SK-N-SH treated with all-trans-retinoic acid at 6 μM for 48 hours (cell line): ENCODE measurements at regions not wholly inside any gene's neighbourhood (a gene's known extent, or its start where the extent isn't known, plus 50 kb on each side); places are given as distances from the start of the nearest gene placed in this dataset.

ENCODE experiments used
- CREB5 ChIP-seq: fragments of 250-450 bp; sonication (Bioruptor Pico); IDR thresholded peaks from 2 replicates; pipeline ENCODE4 v1.5.1; 2020; ENCODE audit warnings: low read depth, mild to moderate bottlenecking, moderate library complexity
- OSR1 ChIP-seq: fragments of 250-450 bp; sonication (Bioruptor Pico); IDR thresholded peaks from 2 replicates; pipeline ENCODE4 v1.8.0; 2022; ENCODE audit warnings: moderate library complexity, mild to moderate bottlenecking, inconsistent platforms
- PATZ1 ChIP-seq: fragments of 250-450 bp; sonication (Bioruptor Pico); IDR thresholded peaks from 2 replicates; pipeline ENCODE4 v1.8.0; 2020; ENCODE audit warnings: mild to moderate bottlenecking, moderate library complexity, borderline replicate concordance
- PPARA ChIP-seq: fragments of 250-450 bp; sonication (Bioruptor Pico); IDR thresholded peaks from 2 replicates; pipeline ENCODE4 v1.5.0; 2020; ENCODE audit warnings: mild to moderate bottlenecking, borderline replicate concordance
- RARB ChIP-seq: fragments of 250-450 bp; sonication (Bioruptor Pico); IDR thresholded peaks from 2 replicates; pipeline ENCODE4 v1.8.0; 2021; ENCODE audit warnings: mild to moderate bottlenecking, moderate library complexity
- SNAI2 ChIP-seq: fragments of 250-450 bp; sonication (Bioruptor Pico); IDR thresholded peaks from 2 replicates; pipeline ENCODE4 v1.5.0; 2020; ENCODE audit warnings: mild to moderate bottlenecking, moderate library complexity
- TSHZ2 ChIP-seq: fragments of 250-450 bp; sonication (Bioruptor Pico); IDR thresholded peaks from 2 replicates; pipeline ENCODE4 v1.5.0; 2020; ENCODE audit warnings: mild to moderate bottlenecking, moderate library complexity
- ZFP3 ChIP-seq: fragments of 250-450 bp; sonication (Bioruptor Pico); IDR thresholded peaks from 2 replicates; pipeline ENCODE4 v1.5.0; 2020; ENCODE audit warnings: mild to moderate bottlenecking, moderate library complexity
- ZNF70 ChIP-seq: fragments of 450-650 bp; formaldehyde crosslinking; IDR thresholded peaks from 2 replicates; pipeline ENCODE4 v1.5.0; 2020; ENCODE audit warnings: mild to moderate bottlenecking, moderate library complexity
- ZNF8 ChIP-seq: fragments of 450-650 bp; formaldehyde crosslinking; IDR thresholded peaks from 2 replicates; pipeline ENCODE4 v1.5.0; 2020; ENCODE audit warnings: mild to moderate bottlenecking, moderate library complexity

GRCh38 chr5:102589661-102590060 is 90.9 kb upstream of the SLCO6A1 start:
- TF ChIP-seq OSR1 (CRISPR knock-in tag) (no peak), PATZ1 (no peak), ZFP3 (CRISPR knock-in tag) (no peak), ZNF8 (no peak), RARB (CRISPR knock-in tag) (no peak), TSHZ2 (no peak), CREB5 (no peak), SNAI2 (CRISPR knock-in tag) (no peak), PPARA (no peak), ZNF70 (CRISPR knock-in tag) (no peak)
